Activated CD8-positive, alpha-beta memory T cell treated with anti-CD3 and anti-CD28 coated beads for 24 hours (primary cell): ENCODE measurements at regions not wholly inside any gene's neighbourhood (a gene's known extent, or its start where the extent isn't known, plus 50 kb on each side); places are given as distances from the start of the nearest gene placed in this dataset.

ENCODE experiments used
- DNase-seq: peaks from one replicate; pipeline ENCODE4 v3.0.0-alpha.2; 2020

DNA sequence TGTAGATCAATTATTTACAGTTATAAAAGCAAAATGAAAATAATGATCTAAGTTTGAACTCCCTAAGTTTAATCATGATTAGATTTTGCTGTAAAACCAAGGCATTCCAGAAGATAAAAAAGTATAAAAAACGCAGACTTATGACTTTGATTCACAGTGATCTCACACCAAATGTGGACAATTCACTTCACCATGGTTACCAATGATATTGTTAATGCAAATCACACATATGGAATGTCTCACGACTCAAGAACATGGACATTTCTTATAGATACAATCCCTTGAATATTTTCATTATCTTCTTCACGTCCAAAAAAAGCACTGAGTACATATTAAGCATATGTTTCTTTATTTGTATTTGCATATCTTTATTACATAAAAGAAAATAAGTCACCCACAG, 1054.2 kb downstream of the NAALADL2 start:
- no peak for DNase-seq

GRCh38 chr3:175911937-175912336, 1052.8 kb downstream of the NAALADL2 start:
- no peak for DNase-seq

GRCh38 chr3:175902226-175902625, 1043.1 kb downstream of the NAALADL2 start:
- DNase-seq = no peak

- DNase-seq = no peak
Measured at GRCh38 chr3:175898194-175898593, 1039.1 kb downstream of the NAALADL2 start.

- DNase-seq = no peak
Measured at GRCh38 chr3:175896655-175897054, 1037.5 kb downstream of the NAALADL2 start.

DNA sequence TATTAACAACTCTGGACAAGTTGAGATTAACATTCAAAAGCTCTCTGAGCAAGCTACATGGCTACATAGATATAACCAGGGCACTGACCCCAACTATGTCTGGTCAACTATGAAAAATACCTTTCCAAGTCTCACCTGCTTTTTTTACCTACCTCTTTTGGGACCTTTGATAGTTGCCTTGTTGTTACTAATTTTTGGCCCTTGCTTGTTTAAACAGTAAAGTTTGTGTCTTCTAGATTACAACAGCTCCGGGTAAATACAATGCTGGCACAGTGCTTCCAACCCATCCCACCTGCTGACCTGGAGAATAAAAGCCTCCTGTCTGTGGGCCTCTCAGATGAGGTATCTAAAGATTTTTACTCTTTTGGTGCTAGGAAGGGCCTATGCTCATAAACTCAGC, 1036.6 kb downstream of the NAALADL2 start:
- DNase-seq = no peak

- DNase-seq = no peak
Measured at GRCh38 chr3:175893566-175893965, 1034.4 kb downstream of the NAALADL2 start.

GRCh38 chr3:175890066-175890465, 1030.9 kb downstream of the NAALADL2 start:
- no peak for DNase-seq

DNA sequence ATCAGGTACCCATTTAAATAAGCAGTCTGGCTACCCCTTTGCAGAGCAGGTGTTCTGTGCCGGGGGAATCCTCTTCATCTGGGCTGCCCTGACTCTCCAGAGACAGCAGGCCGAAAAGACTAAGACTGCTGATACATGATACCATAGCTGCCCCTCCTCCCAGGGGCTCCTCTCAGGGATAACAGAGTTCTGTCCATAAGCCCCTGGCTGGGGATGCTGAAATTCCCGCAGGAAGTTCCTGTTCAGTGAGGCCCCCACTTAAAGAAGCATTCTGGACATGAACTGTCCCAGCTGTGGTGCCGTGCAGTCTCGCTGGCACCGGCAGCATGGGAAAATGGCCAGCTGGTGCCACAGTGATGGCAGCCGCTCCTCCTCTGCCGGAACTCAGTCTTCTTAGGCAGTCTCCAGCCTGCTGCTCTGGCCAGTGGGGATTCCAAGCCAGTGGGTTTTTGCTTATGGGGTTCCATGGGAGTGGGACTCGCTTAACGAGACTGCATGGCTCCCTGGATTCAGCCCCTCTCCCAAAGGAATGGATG, 1026.2 kb downstream of the NAALADL2 start:
- no peak for DNase-seq

DNA sequence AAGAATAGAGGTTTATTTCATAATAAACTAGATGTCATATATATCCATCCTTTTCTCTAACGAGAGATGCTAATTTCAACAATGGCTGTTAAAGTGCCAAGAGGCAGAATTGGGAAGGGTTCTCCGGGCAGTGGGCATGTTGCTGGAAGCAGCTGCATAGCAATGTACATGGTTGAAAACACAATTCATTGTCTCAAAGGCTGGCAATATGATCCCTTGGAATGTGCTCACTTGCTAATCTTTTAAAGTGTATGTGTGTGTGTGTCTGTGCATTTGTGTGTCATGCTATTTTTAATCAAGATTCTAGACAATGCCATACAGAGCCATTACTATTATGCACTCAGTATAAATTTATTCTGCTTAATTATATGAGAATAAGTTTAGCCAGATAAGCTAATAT, 1020.3 kb downstream of the NAALADL2 start:
- DNase-seq = no peak

DNA sequence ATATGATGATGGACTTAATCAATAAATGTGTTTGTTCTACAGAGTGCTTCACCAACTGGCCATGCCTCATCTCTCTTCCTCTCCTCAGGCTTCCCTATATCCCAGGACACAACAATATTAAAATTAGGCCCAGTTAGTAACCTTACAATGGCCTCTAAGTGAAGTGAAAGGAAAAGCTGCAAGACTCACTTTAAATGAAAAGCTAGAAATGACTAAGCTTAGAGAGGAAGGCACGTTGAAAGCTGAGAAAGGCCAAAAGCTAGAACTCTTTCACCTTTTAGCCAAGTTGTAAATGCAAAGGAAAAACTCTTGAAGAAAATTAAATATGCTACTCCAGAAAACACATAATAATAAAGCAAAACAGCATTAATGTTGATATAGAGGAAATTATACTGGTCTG, 1010.3 kb downstream of the NAALADL2 start:
- no peak for DNase-seq

DNA sequence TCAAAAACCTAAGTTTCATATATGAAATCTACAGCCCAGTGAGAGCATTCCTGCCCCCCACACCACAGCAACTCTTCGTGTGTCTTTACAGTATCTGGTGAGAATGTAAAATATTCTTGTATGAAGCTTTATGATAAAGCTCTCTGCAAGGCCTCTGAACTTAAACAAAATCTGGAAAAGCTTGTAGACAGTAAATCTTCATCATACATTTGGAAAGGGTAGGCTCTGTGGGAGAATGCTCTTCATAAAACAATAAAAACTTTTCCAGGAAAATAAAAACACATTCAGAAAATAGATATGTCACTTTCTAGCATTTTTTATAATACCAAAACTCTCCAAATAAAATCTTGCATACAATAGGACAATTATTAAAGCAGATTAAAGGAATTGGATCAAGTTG, 1009.5 kb downstream of the NAALADL2 start:
- DNase-seq = no peak

DNA sequence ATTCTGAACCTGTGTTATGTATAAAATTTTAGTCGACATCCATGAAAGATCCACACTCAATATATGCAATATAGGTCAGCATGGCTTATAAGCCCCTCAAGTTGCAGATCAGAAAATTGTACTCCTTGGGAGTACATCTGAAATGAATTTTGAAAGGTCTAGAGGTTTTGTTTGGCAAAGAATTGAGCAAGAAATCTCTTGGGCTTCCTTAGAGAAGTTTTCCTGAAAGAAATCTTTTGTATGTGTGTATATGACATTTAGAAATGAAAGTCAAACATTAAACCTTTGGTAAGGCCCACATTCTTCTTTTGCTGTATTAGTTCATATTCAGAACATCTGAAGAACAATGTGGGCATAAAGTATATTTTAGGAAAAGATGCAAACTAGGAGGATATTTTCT, 1006.6 kb downstream of the NAALADL2 start:
- no peak for DNase-seq

DNA sequence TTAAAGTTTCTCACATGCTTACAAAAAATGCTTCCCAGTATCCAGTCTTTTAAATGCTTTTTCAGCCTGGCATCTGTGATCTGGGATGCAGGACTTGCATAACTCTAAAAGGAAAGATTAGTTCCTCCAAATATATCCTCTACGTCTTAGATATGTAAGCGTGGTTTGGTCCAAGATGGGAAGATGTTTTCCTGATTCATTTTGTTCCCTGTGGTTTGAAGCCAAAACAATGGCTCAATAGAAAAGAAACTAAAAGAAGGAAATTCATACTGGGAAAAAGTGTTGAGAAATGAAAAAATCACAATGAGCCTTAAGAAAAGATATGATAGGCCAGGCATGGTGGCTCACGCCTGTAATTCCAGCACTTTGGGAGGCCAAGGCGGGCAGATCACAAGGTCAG, 1002.8 kb downstream of the NAALADL2 start:
- no peak for DNase-seq
